Astrocyte of the cerebellum (primary cell): ENCODE measurements at regions not wholly inside any gene's neighbourhood (a gene's known extent, or its start where the extent isn't known, plus 50 kb on each side); places are given as distances from the start of the nearest gene placed in this dataset.

ENCODE experiments used
- DNase-seq: peaks from one replicate; pipeline ENCODE4 v3.0.0-alpha.2; 2011; ENCODE audit warnings: low read depth
- H3K4me3 ChIP-seq: 2 replicates; pipeline ENCODE4 v1.5.1; 2011; ENCODE audit warnings: mild to moderate bottlenecking, low read depth, low read length, moderate library complexity
- in situ Hi-C: cut with HindIII; loops from 2 replicates; pipeline ENCODE4 v1.10.0; 2017; ENCODE audit warnings: low sequenced_read_pairs
- TF ChIP-seq, protein P1 (sequence below): IDR thresholded peaks from 2 replicates; pipeline ENCODE4 v1.5.1; 2012; ENCODE audit warnings: low read length, low read depth, moderate library complexity, mild to moderate bottlenecking; ENCODE audit errors: missing control alignments

- no peak overlapping the region for H3K4me3 ChIP-seq
- TF ChIP-seq, protein P1, sequence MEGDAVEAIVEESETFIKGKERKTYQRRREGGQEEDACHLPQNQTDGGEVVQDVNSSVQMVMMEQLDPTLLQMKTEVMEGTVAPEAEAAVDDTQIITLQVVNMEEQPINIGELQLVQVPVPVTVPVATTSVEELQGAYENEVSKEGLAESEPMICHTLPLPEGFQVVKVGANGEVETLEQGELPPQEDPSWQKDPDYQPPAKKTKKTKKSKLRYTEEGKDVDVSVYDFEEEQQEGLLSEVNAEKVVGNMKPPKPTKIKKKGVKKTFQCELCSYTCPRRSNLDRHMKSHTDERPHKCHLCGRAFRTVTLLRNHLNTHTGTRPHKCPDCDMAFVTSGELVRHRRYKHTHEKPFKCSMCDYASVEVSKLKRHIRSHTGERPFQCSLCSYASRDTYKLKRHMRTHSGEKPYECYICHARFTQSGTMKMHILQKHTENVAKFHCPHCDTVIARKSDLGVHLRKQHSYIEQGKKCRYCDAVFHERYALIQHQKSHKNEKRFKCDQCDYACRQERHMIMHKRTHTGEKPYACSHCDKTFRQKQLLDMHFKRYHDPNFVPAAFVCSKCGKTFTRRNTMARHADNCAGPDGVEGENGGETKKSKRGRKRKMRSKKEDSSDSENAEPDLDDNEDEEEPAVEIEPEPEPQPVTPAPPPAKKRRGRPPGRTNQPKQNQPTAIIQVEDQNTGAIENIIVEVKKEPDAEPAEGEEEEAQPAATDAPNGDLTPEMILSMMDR: no peak
- in situ Hi-C loops: no loop called here
- no peak for DNase-seq
These were observed 191.6 kb downstream of the TM9SF2 start for GRCh38 chr13:99692854-99693253.

DNA sequence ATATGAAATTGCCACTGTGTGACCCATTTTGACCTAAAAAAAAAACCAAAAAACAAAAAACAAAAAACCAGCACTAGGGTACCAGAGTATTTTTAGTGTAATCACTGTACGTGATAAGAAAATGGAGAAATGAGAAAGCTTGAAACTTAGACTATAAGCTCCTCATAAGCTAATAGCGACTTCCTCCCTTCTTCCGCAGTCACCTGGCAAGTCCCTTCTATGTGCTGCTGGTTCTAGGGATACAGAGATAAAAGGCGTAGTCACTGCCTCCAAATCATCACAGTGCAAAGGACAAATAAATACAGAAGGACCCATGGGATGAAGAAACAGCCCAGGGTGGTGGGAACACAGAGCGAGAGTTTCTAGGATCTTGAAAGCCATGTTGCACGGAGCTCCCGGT is 190.3 kb downstream of the TM9SF2 start:
- in situ Hi-C loops: no loop called here
- TF ChIP-seq, protein P1: no peak
- no peak overlapping the region for H3K4me3 ChIP-seq
- DNase-seq: no peak

GRCh38 chr13:99690426-99691174 is 189.3 kb downstream of the TM9SF2 start:
- no peak for DNase-seq
- in situ Hi-C loops: no loop called here
- no peak overlapping the region for H3K4me3 ChIP-seq
- TF ChIP-seq, protein P1: no peak

- in situ Hi-C loops: loop anchor here (5.0 kb wide), 2 partner anchors 47 to 98 kb away; no protein-coding TSS in a partner anchor
- TF ChIP-seq, protein P1: no peak
- no peak for DNase-seq
These were observed 188.7 kb downstream of the TM9SF2 start for GRCh38 chr13:99689955-99690354.

GRCh38 chr13:99688776-99689175 is 187.5 kb downstream of the TM9SF2 start:
- no peak for DNase-seq
- in situ Hi-C loops: loop anchor here (5.0 kb wide), 2 partner anchors 49 to 96 kb away; no protein-coding TSS in a partner anchor
- TF ChIP-seq, protein P1: no peak
- H3K4me3 ChIP-seq: no peak overlapping the region

More at GRCh38 chr13:99689955-99690354, 188.7 kb downstream of the TM9SF2 start:
- no peak overlapping the region for H3K4me3 ChIP-seq

- in situ Hi-C loops: loop anchor here (5.0 kb wide), 2 partner anchors 49 to 96 kb away; no protein-coding TSS in a partner anchor
- H3K4me3 ChIP-seq: no peak overlapping the region
- peak; percentile 70 for DNase-seq
- TF ChIP-seq, protein P1: no peak
These were observed 186.6 kb downstream of the TM9SF2 start for GRCh38 chr13:99687723-99688397.
